ENCODE measurements at regions not wholly inside any gene's neighbourhood (a gene's known extent, or its start where the extent isn't known, plus 50 kb on each side); places are given as distances from the start of the nearest gene placed in this dataset.
"Not testable (repeated sequence)": the region's sequence is repeated elsewhere in the genome, so short reads cannot be mapped to it uniquely, and the experiment has no call there.

GRCh38 chr5:115439042-115439441 is 105.5 kb downstream of the FEM1C start:
- DNase-seq (ENCODE audit: low spot score): peak; percentile 0

- peak; percentile 1 for DNase-seq (ENCODE audit: low spot score)
These were observed 108.5 kb downstream of the FEM1C start for GRCh38 chr5:115435778-115436712.

GRCh38 chr5:115435065-115435777 is 109.4 kb downstream of the FEM1C start:
- no peak for DNase-seq (ENCODE audit: low spot score)

GRCh38 chr5:115433918-115434317 is 110.7 kb downstream of the FEM1C start:
- DNase-seq (ENCODE audit: low spot score): no peak

GRCh38 chr5:115432691-115433090 is 111.9 kb downstream of the FEM1C start:
- DNase-seq (ENCODE audit: low spot score): no peak

GRCh38 chr5:115431116-115431515 is 113.5 kb downstream of the FEM1C start:
- DNase-seq (ENCODE audit: low spot score): no peak

GRCh38 chr5:115430374-115430773 is 114.2 kb downstream of the FEM1C start:
- no peak for DNase-seq (ENCODE audit: low spot score)

GRCh38 chr5:115429345-115429940 is 115.1 kb downstream of the FEM1C start:
- DNase-seq (ENCODE audit: low spot score): no peak

GRCh38 chr5:115428676-115429075 is 115.9 kb downstream of the FEM1C start:
- DNase-seq (ENCODE audit: low spot score): no peak

GRCh38 chr5:115428248-115428647 is 116.3 kb downstream of the FEM1C start:
- no peak for DNase-seq (ENCODE audit: low spot score)

GRCh38 chr5:115424446-115424845 is 120.1 kb downstream of the FEM1C start:
- no peak for DNase-seq (ENCODE audit: low spot score)

- no peak for DNase-seq (ENCODE audit: low spot score)
These were observed 120.5 kb downstream of the FEM1C start for GRCh38 chr5:115424030-115424429.

GRCh38 chr5:115423541-115423940 is 121.0 kb downstream of the FEM1C start:
- peak; percentile 48 for DNase-seq (ENCODE audit: low spot score)

GRCh38 chr5:115423051-115423450 is 121.5 kb downstream of the FEM1C start:
- DNase-seq (ENCODE audit: low spot score): no peak

- DNase-seq (ENCODE audit: low spot score): not testable (repeated sequence)
These were observed 123.8 kb downstream of the FEM1C start for GRCh38 chr5:115420812-115421211.

GRCh38 chr5:115419846-115420585 is 123.6 kb upstream of the CCDC112 start:
- peak; percentile 54 for DNase-seq (ENCODE audit: low spot score)

- DNase-seq (ENCODE audit: low spot score): peak; percentile 51
These were observed 122.3 kb upstream of the CCDC112 start for GRCh38 chr5:115418788-115419187.

GRCh38 chr5:115417076-115417475 is 120.6 kb upstream of the CCDC112 start:
- no peak for DNase-seq (ENCODE audit: low spot score)

GRCh38 chr5:115415143-115415491 is 118.7 kb upstream of the CCDC112 start:
- peak; percentile 95 for DNase-seq (ENCODE audit: low spot score)

GRCh38 chr5:115414406-115415142 is 118.1 kb upstream of the CCDC112 start:
- DNase-seq (ENCODE audit: low spot score): peak; percentile 52

GRCh38 chr5:115413651-115414050 is 117.2 kb upstream of the CCDC112 start:
- DNase-seq (ENCODE audit: low spot score): no peak
